SHP77 treated with DMSO at 0.1 percent for 48 hours (cell line): ENCODE measurements at regions not wholly inside any gene's neighbourhood (a gene's known extent, or its start where the extent isn't known, plus 50 kb on each side); places are given as distances from the start of the nearest gene placed in this dataset.
"Not testable (repeated sequence)": the region's sequence is repeated elsewhere in the genome, so short reads cannot be mapped to it uniquely, and the experiment has no call there.

ENCODE experiments used
- DNase-seq: peaks from one replicate; lab custom pipeline; 2025; lab: John Stamatoyannopoulos, UW

- no peak for DNase-seq
These were observed 308.2 kb downstream of the IPMK start for GRCh38 chr10:57959318-57960006.

- no peak for DNase-seq
These were observed 312.6 kb downstream of the IPMK start for GRCh38 chr10:57955076-57955475.

DNA sequence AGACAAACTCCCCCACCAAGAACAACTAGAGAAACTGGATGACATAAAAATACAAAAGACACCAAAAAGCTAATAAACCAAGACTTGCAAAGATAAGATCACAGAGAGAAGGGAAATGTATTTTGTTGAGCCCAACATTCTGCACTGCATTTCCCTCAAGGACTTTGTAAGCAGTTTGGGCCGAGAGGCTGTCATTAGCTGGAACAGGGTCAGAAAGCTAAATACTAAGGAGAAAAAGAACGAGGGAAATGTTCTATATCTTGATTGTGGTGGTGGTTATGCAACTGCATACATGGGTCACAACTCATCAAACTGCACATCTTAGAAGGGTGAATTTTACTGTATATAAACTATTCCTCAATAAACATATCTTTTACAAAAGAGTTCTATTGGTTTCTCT, 315.0 kb downstream of the IPMK start:
- DNase-seq, result no peak

DNA sequence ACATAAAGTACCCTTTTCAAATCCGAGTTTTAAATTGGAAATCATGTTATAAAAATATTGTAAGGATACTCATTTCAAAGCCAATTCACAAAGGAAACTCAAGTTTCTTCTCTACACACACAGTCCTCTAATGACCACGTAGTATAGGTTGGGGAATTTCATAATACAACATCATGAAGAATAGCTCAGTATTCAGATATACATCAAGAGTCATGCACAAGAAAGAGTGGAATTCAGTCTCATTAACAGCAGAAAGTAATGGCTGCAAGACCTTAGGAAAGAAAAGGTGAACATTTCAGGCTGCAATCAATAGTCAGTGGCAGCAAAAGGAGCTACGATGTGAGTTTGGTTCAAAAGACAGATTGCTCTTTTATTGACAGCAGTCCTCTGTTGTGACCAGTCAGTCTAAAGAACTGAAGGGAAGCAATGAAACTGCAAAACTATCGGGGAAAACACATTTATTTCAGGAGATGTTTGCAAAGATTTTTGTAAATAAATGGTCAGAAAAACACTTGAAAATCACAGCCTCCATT, 317.2 kb downstream of the IPMK start:
- DNase-seq, result no peak

DNA sequence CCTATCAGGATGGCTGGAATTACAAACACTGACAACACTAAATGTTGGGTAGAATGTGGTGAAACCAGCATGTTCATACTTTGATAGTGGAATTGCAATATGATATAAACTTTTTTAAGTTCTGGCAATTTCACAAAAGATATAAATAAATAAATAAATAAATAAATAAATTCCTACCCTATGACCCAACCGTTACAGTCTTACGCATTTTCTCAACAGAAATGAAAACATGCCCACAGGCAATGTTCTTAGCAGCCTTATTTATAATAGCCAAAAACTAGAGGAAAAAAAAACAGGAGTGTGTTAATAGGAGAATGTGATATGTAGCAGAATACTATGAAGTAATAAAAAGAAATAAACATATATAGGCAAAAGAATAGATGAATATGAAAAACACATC, 318.9 kb downstream of the IPMK start:
- no peak for DNase-seq

DNA sequence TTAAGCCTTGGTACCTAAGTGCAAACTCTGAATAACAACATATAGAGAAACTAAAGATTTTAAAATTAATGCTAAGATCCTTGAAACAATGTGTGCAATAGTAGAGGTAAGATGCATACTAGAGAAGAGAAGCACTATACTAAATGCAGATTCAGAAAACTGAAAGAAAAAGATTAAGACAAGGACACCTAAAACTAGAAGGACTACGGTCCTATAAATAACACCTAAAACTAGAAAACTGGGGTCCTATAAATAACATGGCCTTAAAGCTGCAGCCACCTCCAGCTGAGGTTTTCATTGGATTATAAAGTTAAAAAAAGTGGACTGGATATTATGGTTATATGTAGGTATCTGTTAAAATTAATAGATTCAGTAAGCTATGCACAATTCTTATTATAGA, 320.9 kb downstream of the IPMK start:
- no peak for DNase-seq

- DNase-seq, result no peak
These were observed 324.0 kb downstream of the IPMK start for GRCh38 chr10:57943701-57944100.

GRCh38 chr10:57925045-57925444, 342.6 kb downstream of the IPMK start:
- DNase-seq, result no peak

DNA sequence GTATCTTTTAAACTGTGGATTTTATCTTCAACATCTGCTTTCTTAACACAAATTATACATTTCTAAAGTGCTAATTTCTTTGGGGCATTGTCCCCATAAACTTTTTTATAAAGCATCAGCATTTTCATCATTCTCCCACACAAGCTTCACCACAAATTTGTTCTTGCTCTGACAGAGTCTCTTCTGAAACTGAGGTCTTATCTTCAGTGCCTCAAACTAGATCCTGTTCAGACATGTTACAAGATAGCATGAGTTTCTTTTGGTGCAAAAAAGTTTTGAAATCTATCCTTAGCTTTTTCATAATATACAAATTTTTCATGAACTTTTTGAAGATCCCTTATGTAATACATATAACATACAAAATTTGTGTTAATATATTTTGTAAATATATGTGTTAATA, 346.6 kb downstream of the IPMK start:
- no peak for DNase-seq

DNA sequence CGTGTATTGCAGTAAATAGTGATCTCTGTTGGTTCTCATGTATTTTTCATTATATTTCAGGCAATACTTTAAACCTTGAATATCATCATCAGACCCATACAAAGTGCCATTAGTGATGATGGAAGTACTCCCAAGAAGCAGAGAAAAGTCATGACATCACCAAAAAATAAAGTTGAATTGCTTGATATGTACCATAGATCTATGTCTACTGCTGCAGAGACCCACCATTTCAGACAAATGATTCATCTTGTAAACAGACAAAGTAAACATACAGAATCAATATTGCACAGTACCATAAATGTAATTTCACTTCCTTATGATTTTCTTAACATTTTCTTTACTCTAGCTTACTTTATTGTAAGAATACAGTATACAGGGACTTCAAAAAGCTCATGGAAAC, 347.8 kb downstream of the IPMK start:
- DNase-seq, result no peak

- DNase-seq, result no peak
These were observed 350.7 kb downstream of the IPMK start for GRCh38 chr10:57917019-57917418.

DNA sequence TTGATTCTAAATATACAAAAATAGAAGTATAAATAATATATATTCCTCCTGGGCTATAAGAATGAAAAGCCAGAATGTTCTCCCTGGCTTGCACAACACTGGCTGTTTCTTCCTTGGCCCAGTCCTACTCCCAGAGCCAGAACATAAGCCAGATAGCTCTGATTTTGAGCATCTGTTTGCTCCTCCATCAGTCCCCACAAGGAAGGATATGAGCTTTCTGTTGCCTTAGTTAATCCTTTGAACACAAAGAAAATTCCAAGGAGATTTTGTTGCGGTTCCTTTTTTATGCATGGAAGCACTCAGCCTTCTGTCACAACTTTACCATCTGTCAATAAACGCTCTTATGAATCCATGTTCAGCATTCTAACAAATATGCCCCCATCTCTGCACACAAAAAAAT, 361.8 kb downstream of the IPMK start:
- no peak for DNase-seq

DNA sequence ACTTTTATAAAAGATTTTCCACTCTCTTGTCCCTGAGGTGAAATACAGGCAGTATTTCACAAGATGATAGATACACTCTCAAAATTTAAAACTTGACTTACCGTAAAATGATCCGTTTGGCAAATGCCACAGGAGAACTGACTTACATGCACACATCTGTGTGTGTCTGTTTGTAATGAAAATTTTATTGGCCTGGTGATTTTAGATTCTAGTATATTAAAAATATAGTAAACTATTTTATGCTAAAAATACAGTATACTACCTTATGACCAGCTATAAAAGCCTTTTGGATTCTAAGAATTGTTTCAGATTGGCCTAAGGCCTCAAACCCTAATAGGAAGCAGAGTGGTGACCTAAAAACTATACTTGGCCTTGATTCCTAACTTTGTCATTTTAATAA, 362.7 kb downstream of the IPMK start:
- no peak for DNase-seq

DNA sequence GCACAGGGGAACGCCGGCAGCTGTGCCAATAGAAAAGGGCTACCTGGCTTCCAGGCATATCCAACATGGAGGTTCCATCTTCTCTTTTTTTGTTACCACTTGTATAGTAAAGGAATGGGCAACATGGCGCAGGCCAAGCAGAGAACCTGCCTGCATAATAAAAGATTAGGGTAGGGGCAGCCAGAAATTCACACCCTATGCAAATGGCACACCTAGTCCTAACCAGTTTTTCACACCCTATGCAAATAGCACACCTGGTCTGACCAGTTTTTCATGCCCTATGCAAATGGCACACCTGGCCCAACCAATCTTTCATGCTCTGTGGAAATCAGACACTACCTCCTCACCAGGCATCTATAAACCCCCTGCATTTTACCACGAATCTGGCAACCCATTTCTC, 369.5 kb downstream of the IPMK start:
- DNase-seq, result no peak

DNA sequence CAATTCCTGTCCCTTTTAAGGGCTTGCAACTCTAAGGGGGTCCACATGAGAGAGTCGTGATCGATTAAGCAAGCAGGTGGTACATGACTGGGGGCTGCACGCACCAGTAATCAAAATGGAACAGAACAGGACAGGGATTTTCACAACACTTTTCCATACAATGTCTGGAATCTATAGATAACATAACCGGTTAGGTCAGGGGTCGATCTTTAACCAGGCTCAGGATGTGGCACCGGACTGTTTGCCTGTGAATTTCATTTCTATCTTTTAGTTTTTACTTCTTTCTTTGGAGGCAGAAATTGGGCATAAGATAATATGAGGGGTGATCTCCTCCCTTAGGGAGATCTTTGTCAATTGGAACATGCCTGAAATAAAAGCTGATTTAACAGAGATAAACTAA, 370.1 kb downstream of the IPMK start:
- DNase-seq, result no peak

GRCh38 chr10:57894361-57894760, 373.3 kb downstream of the IPMK start:
- no peak for DNase-seq

DNA sequence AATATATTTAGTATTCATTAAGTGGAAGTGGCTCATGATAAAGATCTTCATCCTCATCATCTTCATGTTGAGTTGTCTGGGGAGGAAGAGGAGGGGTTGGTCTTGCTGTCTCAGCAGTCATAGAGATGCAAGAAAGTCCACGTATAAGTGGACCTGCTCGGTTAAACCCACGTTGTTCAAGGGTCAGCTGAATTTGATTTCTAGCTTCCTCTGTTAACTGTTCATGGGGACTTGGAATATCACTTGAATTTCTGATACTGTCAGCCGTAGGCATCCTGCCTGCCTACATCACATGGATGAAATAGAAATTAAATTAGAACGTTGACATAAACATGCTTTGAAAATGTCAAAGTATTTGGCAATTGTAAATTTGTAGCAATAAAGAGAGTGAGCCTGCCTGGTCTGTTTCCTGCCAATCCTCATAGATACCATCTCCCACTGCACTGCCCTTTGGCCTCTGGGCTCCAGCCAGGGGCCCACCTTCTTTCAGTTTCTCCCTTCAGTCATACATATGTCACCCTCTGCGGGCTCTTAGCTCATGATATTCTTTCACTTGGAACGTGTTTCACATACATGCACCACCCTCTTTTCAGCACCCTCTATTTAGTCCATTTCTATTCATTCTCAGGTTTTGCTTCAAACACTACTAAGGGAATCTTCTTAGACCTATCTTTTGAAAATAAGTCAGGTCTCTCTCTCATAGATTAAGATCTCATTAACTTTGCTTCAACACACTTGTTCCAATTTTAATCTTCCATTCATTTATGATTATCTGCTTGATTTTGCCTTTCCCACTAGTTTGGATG, 376.3 kb downstream of the IPMK start:
- no peak for DNase-seq

GRCh38 chr10:57890691-57891090, 377.0 kb downstream of the IPMK start:
- no peak for DNase-seq

DNA sequence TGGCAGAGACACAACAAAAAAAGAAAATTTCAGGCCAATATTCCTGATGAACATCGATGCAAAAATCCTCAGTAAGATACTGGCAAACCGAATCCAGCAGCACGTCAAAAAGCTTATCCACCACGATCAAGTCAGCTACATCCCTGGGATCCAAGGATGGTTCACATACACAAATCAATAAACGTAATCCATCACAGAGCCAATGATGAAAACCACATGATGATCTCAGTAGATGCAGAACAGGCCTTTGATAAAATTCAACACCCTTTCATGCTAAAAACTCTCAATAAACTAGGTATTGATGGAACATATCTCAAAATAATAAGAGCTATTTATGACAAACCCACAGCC, 382.1 kb downstream of the IPMK start:
- DNase-seq, result not testable (repeated sequence)

DNA sequence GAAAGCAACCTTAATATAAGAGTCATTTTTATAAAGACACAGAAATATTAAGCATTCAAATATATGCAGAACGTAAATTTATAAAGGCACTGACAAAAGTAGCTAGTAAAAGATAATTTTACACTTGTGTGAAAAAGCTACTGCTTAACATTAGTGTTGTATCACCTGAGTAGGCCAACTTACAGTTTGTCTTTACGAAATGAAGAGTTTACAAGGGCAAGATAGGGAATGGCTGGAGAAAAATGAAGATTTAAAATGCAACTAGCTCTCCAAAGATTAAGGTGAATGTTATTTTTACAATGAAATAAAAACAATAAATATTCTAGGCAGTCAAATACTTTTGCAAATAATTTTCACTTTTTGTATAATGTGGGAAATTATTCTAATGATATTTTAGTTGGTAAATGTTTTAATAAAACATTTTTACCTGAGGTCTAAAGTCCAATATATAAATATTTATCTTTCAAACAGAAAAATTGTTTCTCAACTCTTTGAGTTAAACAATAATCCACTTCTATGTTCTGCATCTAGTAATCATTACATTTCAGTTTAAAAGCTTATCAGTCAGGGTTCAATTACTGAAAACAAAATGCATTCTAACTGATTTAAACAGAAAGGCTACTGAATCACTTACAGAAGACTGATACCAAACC, 382.6 kb downstream of the IPMK start:
- no peak for DNase-seq

GRCh38 chr10:57884407-57884806, 383.3 kb downstream of the IPMK start:
- no peak for DNase-seq

GRCh38 chr10:57880446-57881227, 387.1 kb downstream of the IPMK start:
- DNase-seq, result no peak
